Panc1 (cell line): ENCODE measurements at regions not wholly inside any gene's neighbourhood (a gene's known extent, or its start where the extent isn't known, plus 50 kb on each side); places are given as distances from the start of the nearest gene placed in this dataset.

Experiments used
- POLR2AphosphoS5 ChIP-seq: IDR thresholded peaks from 2 replicates; pipeline ENCODE4 v1.6.1; 2012; ENCODE audit warnings: mild to moderate bottlenecking, low read depth, low read length, moderate library complexity
- TF ChIP-seq, protein P1 (sequence below): fragments of 450-650 bp; IDR thresholded peaks from 2 replicates; pipeline ENCODE4 v1.5.1; 2017; ENCODE audit warnings: mild to moderate bottlenecking
- TF ChIP-seq, protein P2 (sequence below), 2 experiments: IDR thresholded peaks; 2 replicates each; pipeline ENCODE4 v1.6.1; 2011 to 2012; ENCODE audit warnings: low read depth in 2 of 2, control low read depth in 1 of 2, low read length in 1 of 2, mild to moderate bottlenecking in 1 of 2, moderate library complexity in 1 of 2; ENCODE audit not compliant: insufficient read depth in 1 of 2

DNA sequence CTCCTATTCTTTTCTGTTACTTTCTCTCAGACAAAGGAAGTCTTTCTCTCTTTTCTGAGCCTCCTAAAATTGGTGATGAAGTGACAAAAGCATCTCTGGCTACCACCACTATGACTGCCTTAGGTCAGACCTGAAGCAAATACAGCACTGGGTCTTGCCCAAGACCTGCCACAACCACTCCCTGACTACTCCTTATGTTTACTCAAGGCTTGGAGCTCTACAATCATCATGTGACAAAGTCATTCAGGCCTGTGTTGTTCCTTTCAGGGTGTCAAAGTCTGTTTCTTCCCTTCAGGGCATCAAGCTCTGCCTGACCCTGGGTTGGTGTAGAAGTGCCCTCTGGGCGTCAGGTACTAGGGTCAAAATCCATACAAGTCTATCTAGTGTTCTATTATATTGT is 419.2 kb upstream of the CT83 start:
- no peak for TF ChIP-seq POLR2AphosphoS5
- TF ChIP-seq, protein P1, sequence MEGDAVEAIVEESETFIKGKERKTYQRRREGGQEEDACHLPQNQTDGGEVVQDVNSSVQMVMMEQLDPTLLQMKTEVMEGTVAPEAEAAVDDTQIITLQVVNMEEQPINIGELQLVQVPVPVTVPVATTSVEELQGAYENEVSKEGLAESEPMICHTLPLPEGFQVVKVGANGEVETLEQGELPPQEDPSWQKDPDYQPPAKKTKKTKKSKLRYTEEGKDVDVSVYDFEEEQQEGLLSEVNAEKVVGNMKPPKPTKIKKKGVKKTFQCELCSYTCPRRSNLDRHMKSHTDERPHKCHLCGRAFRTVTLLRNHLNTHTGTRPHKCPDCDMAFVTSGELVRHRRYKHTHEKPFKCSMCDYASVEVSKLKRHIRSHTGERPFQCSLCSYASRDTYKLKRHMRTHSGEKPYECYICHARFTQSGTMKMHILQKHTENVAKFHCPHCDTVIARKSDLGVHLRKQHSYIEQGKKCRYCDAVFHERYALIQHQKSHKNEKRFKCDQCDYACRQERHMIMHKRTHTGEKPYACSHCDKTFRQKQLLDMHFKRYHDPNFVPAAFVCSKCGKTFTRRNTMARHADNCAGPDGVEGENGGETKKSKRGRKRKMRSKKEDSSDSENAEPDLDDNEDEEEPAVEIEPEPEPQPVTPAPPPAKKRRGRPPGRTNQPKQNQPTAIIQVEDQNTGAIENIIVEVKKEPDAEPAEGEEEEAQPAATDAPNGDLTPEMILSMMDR: no peak
- TF ChIP-seq, protein P2, sequence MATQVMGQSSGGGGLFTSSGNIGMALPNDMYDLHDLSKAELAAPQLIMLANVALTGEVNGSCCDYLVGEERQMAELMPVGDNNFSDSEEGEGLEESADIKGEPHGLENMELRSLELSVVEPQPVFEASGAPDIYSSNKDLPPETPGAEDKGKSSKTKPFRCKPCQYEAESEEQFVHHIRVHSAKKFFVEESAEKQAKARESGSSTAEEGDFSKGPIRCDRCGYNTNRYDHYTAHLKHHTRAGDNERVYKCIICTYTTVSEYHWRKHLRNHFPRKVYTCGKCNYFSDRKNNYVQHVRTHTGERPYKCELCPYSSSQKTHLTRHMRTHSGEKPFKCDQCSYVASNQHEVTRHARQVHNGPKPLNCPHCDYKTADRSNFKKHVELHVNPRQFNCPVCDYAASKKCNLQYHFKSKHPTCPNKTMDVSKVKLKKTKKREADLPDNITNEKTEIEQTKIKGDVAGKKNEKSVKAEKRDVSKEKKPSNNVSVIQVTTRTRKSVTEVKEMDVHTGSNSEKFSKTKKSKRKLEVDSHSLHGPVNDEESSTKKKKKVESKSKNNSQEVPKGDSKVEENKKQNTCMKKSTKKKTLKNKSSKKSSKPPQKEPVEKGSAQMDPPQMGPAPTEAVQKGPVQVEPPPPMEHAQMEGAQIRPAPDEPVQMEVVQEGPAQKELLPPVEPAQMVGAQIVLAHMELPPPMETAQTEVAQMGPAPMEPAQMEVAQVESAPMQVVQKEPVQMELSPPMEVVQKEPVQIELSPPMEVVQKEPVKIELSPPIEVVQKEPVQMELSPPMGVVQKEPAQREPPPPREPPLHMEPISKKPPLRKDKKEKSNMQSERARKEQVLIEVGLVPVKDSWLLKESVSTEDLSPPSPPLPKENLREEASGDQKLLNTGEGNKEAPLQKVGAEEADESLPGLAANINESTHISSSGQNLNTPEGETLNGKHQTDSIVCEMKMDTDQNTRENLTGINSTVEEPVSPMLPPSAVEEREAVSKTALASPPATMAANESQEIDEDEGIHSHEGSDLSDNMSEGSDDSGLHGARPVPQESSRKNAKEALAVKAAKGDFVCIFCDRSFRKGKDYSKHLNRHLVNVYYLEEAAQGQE (IDR thresholded peaks at IDR 0.05; ENCODE audit: insufficient read depth in 1 of 2, low read depth in 2 of 2, low read length in 1 of 2): no peak
